Omental fat pad (tissue), 3 donors: ENCODE measurements at regions not wholly inside any gene's neighbourhood (a gene's known extent, or its start where the extent isn't known, plus 50 kb on each side); places are given as distances from the start of the nearest gene placed in this dataset.

Experiments
- ATAC-seq: fragments of 150-250 bp; one replicate; pipeline ENCODE4 v1.9.1; 2016; ENCODE audit warnings: mild to moderate bottlenecking, moderate library complexity; ENCODE audit not compliant: low FRiP score
- DNase-seq: peaks from one replicate; pipeline ENCODE4 v3.0.0-alpha.2; 2019; ENCODE audit warnings: low spot score
- CTCF ChIP-seq, 3 donors: fragments of 450-650 bp; IDR thresholded peaks; one replicate each; pipeline ENCODE4 v1.5.1; 2016 to 2017; ENCODE audit warnings: antibody characterized with exemption in 3 of 3, mild to moderate bottlenecking in 3 of 3, moderate library complexity in 2 of 3

DNA sequence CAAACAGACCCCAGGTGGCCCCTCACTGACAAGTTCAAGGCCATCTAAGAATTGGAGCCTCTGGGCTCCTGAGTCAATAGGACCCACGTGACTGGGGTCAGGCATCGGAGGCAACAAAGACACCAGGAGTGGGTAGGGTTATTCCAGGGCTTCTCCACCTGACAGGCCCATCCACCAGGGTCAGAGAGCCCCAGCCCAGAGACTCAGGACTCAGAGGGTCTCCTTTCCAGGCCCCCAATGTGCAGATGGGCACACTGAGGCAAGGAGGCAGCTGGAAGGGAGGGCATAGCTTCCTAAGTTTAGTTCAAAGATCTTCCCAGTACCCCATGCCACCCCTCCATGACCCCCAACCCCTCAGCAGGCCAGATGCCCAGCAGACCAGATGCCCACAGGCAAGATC, 388.6 kb downstream of the MATN1 start:
- ATAC-seq = no peak
- TF ChIP-seq CTCF (IDR thresholded peaks at IDR 0.05) = no peak
- DNase-seq = no peak

GRCh38 chr1:30332116-30333094, 391.0 kb downstream of the MATN1 start:
- TF ChIP-seq CTCF (IDR thresholded peaks at IDR 0.05) = no peak
- DNase-seq = no peak
- no peak for ATAC-seq

GRCh38 chr1:30331415-30332065, 391.8 kb downstream of the MATN1 start:
- no peak for TF ChIP-seq CTCF (IDR thresholded peaks at IDR 0.05)
- ATAC-seq = no peak

DNA sequence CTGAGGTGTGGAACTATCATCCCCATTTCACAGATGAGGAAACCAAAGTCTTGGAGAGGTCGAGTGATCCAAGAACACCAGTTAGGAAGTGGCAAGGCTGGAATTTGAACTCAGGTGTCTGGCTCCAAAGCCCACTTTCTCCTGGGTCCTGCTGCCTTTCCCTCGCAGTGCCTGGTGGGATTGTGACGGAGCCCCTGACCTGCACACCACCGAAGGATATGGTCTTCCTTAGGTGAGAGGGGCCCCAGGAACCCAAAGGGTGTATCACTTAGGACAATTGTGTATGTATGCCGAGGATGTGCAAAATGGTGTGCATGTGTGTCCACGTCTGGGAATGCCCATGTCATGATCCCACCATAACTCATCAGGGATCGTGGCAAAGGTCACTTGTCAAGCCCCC, 392.7 kb downstream of the MATN1 start:
- TF ChIP-seq CTCF (IDR thresholded peaks at IDR 0.05) = no peak
- no peak for ATAC-seq
- no peak for DNase-seq

More at GRCh38 chr1:30331415-30332065, 391.8 kb downstream of the MATN1 start:
- DNase-seq = no peak

DNA sequence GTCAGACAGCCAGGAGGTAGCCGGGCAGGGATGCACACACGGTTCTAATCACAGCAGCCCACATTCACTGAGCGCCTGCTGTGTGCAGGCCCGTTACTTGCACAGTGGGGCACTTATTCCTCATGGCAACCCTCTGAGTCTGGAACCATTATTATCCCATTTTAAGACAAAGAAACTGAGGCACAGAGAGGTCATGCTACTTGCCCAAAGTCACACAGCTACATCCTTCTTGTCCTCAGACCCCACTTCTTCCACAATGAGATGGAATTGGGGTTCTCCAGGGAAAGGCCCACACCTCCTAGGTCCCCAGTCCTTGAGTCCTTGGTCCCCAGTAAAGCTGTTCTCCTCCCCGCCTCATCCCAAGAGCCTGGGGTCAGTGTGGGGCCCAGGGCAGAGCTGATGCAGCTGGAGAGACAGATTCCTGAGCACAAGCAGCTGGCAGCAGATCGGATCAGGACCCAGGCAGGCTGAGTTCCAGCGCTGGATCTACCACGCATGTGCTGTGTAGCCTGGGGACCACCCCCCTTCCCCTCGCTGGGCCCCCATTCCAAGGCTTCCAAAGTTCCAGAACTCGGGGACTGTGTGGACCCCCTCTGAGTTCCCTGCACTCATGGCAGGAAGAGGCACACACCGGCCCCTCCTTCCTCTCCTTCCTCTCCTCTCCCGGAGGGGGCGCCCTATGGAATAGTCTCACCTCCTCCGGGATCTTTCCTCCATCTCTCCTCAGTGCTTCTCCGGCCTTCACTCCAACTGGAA, 393.4 kb downstream of the MATN1 start:
- ATAC-seq = no peak
- DNase-seq = no peak
- TF ChIP-seq CTCF (IDR thresholded peaks at IDR 0.05) = no peak

DNA sequence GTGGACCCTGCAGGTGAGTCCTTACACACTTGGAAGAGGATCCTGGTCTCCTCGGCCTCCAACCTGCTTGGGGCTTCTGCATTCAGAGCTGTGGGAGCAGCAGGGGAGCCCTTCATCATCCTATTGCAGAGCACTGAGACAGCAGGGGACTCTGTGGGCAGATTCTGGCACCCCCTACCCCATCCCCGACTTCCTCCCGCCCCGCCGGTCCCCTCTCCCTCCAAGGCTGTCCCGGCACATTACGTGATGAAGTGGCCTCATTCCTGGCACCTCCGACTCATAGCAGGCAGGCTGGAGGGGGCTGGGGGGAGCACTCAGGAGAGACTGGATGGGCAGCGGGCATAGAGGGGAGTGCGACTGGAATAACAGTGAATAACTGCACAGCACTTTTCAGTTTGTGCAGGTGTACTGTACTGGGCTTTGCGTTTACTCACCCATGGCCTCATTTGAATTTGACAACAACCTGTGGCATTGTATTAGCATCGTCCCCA, 394.1 kb downstream of the MATN1 start:
- no peak for TF ChIP-seq CTCF (IDR thresholded peaks at IDR 0.05)
- DNase-seq (no peak), ATAC-seq (no peak)
